IPS-15b (cell line): ENCODE measurements at regions not wholly inside any gene's neighbourhood (a gene's known extent, or its start where the extent isn't known, plus 50 kb on each side); places are given as distances from the start of the nearest gene placed in this dataset.
"Not testable (repeated sequence)": the region's sequence is repeated elsewhere in the genome, so short reads cannot be mapped to it uniquely, and the experiment has no call there.

Experiments used
- H3K27me3 ChIP-seq: one replicate; pipeline ENCODE4 v1.6.1; 2013; ENCODE audit warnings: low read length; ENCODE audit not compliant: control insufficient read depth, insufficient read depth
- H3K36me3 ChIP-seq: one replicate; pipeline ENCODE4 v1.6.1; 2013; ENCODE audit warnings: low read length; ENCODE audit not compliant: control insufficient read depth, insufficient read depth
- H3K4me1 ChIP-seq: one replicate; pipeline ENCODE4 v1.6.1; 2013; ENCODE audit warnings: mild to moderate bottlenecking, low read length; ENCODE audit not compliant: control insufficient read depth, insufficient read depth
- H3K4me3 ChIP-seq: one replicate; pipeline ENCODE4 v1.5.1; 2013; ENCODE audit warnings: low read depth, low read length
- H3K9ac ChIP-seq: one replicate; pipeline ENCODE4 v1.6.1; 2013; ENCODE audit warnings: low read depth, mild to moderate bottlenecking, low read length
- H3K9me3 ChIP-seq: one replicate; pipeline ENCODE4 v1.6.1; 2013; ENCODE audit warnings: mild to moderate bottlenecking, low read length; ENCODE audit not compliant: control insufficient read depth, insufficient read depth

DNA sequence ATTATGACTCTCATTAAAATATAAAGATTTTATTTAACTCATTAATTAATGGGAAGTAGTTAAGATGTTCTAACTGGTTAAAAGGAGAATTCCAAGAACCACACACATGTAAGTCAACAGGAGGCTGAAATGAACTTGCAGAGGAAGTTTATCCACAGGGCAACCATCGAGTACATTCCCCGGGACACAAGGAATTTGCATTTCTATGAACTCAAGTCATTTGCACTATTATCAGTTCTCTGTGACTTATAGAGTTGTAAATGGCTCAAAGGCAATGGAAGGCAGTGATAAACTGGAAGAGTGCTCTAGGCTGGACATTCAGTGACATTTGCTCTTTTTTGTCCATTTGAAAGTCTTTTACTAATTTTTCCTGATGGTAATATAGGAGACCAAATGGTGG is 97.4 kb downstream of the SNX5 start:
- Histone ChIP-seq H3K4me3 (no peak overlapping the region), H3K27me3 (no peaks in the 10 kb centered on the region), H3K36me3 (no peaks in the 10 kb centered on the region), H3K4me1 (peaks cover 23% of the 10 kb centered on the region), H3K9me3 (no peaks in the 10 kb centered on the region), H3K9ac (no peak overlapping the region)

DNA sequence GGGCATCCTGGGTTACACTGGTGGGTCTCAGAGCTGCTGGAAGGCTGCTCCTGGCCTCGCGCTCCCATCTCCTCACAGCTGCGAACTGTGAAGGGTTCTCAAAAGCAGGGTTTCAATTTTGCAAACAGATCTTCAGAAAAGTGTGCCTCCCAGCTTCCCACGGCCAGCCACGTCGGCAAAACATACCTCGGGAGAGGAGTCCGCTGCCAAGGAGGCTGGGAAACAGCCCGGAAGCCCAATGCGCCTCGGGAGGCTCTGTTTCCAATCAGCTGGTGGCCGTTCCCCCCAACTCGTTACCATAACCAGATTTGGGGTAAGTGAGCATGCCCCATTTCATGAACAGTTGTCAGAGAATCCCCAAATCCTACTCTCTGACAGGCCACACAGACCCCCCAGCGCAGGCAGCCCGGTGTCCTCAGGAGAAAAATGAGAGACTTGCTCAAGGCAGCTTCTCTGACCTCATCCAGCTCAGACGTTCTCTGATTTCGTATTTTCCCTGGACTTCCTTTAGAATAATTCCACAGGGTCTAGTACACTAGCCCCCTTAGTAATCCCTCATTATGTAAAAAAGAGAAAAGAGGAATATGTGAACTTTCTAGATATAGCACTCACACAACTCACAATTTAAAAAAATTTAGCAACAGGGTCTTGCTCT is 98.4 kb downstream of the SNX5 start:
- Histone ChIP-seq H3K36me3 (no peaks in the 10 kb centered on the region), H3K4me1 (peaks cover 23% of the 10 kb centered on the region), H3K9ac (no peak overlapping the region), H3K9me3 (no peaks in the 10 kb centered on the region), H3K27me3 (no peaks in the 10 kb centered on the region), H3K4me3 (no peak overlapping the region)

- Histone ChIP-seq H3K9me3 (no peaks in the 10 kb centered on the region), H3K4me1 (peaks cover 23% of the 10 kb centered on the region), H3K4me3 (no peak overlapping the region), H3K9ac (no peak overlapping the region), H3K27me3 (no peaks in the 10 kb centered on the region), H3K36me3 (no peaks in the 10 kb centered on the region)
Observed at GRCh38 chr20:17869295-17869994, 99.1 kb downstream of the SNX5 start.

DNA sequence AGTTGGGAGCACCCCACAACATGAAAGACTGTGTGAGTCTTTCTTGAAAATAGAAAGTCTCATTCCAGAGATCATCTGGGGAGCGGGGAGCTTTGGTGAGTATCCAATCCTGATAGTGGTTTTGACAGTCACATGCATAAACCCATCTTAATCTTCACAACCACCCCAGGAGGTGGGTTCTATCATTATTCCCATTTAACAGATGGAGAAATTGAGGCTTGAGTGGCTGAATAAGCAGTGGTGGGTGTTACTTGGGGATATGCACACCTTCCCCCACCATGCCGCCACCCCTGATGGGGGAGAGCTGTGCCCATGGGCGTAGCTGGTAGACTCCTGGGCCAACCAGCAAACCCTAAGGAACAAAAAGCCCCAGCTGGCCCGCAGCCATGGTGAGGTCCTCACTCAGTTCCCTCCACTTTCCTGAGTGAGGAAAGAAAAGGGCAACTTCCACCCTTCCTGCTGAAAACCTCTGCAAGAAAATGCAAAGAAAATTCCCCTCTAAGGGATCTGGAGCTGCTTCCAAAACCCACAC is 99.8 kb downstream of the SNX5 start:
- H3K9ac ChIP-seq = no peak overlapping the region
- H3K36me3 ChIP-seq = no peaks in the 10 kb centered on the region
- H3K4me1 ChIP-seq = peaks cover 23% of the 10 kb centered on the region
- H3K9me3 ChIP-seq = no peaks in the 10 kb centered on the region
- no peaks in the 10 kb centered on the region for H3K27me3 ChIP-seq
- H3K4me3 ChIP-seq = no peak overlapping the region

DNA sequence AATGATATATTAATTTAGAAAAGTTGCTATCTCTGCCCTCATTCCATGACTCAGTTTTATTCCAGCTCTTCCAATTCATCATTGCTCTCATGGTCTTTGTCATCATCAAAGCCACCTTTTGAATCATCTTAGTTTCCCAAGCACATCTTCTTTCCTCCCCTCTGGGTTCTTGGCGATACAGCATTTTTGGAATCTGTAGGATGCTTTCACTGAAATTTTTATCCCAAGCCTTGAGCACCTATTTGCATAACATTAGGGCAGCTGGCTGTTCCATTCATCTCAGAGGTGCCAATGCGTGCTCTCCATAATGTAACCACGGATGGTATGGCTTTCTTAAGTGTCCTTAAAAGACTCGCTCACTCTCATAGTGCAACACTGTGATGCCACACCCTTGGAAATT is 100.4 kb downstream of the SNX5 start:
- no peaks in the 10 kb centered on the region for H3K27me3 ChIP-seq
- H3K4me1 ChIP-seq = peaks cover 23% of the 10 kb centered on the region

DNA sequence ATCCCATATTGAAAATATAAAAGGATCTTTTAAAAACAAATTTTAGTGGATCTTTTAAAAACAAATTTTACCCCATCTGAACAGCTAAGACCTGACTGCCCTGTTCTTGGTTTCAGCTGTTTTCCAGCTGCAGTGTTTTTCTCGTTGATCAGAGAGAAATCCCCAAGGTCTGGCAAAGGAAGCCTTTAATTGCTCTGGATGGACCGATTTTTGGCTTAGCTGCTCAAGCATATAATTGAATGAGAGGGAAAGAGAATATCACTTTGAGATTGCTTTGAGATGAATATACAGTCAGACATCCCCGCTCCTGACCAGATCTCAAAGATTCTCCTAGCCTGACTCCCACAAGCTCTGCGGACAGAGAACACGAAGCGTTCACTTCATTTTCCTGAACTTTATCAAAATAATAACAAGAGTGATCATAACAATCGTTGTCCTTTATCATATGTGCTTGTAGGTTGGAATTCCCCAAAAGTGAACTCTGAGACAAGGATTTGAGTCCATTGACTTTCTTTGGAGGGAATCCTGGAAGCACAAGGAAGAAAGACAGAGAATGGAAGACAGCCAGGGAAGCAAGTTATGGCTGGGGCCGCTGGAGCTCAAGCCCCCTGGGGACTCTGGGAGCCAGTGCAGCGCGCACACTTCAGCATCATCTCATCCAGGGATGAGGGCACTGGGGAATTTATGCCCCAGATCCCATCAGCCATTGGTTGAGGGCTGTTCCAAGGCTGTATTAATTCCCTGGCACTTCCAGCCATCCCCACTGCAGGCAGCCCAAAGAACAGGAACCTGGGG is 101.3 kb downstream of the SNX5 start:
- no peaks in the 10 kb centered on the region for H3K9me3 ChIP-seq
- H3K27me3 ChIP-seq = no peaks in the 10 kb centered on the region
- H3K9ac ChIP-seq = no peak overlapping the region
- peaks cover 20% of the 10 kb centered on the region for H3K4me1 ChIP-seq
- H3K36me3 ChIP-seq = no peaks in the 10 kb centered on the region
- H3K4me3 ChIP-seq = no peak overlapping the region

More for the DNA sequence above, 100.4 kb downstream of the SNX5 start:
- H3K9me3 ChIP-seq = no peaks in the 10 kb centered on the region
- no peak overlapping the region for H3K4me3 ChIP-seq
- H3K36me3 ChIP-seq = no peaks in the 10 kb centered on the region
- H3K9ac ChIP-seq = no peak overlapping the region

- peaks cover 11% of the 10 kb centered on the region for H3K4me1 ChIP-seq
- H3K4me3 ChIP-seq = no peak overlapping the region
- no peak overlapping the region for H3K9ac ChIP-seq
- H3K36me3 ChIP-seq = no peaks in the 10 kb centered on the region
- no peaks in the 10 kb centered on the region for H3K27me3 ChIP-seq
- H3K9me3 ChIP-seq = no peaks in the 10 kb centered on the region
Observed at GRCh38 chr20:17866234-17867001, 102.2 kb downstream of the SNX5 start.

DNA sequence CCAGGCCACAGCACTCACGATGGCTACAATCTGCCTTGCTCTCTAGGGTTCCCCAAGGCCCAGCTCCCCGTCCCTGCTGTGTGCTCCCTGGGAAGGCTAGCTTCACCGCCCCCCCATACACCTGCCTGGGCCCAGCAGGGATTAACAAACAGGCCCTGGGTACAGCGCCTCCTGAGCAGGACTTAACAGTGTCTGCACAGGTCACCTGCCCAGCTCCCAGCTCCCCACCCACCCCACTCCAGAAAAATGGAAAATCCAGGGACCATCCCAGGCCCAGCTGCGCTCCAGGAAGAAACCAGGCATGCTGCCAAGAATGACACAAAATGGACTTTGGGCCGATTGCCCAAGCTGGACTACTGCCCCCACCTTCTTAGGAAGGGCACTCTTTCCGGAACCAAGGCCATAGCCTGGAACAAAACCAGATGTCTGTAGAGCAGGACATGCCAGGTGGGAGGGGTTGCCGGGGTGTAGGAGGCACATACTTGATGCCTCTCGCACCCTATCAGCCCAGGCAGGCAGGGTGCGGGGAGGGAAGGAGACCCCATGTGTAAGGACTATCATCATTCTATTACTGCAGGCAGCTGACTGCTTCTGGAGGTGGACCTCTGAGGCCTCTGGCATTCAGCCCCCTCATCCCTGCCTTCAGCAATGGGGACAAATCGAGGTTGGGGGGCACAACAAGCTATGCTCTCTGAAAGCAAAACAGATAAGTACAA is 104.9 kb downstream of the SNX5 start:
- peaks cover 6% of the 10 kb centered on the region for H3K4me1 ChIP-seq
- no peaks in the 10 kb centered on the region for H3K27me3 ChIP-seq
- no peaks in the 10 kb centered on the region for H3K9me3 ChIP-seq
- no peaks in the 10 kb centered on the region for H3K36me3 ChIP-seq
- no peak overlapping the region for H3K4me3 ChIP-seq
- H3K9ac ChIP-seq = no peak overlapping the region

- Histone ChIP-seq H3K36me3 (no peaks in the 10 kb centered on the region), H3K4me1 (peaks cover under 1% of the 10 kb centered on the region), H3K9me3 (no peaks in the 10 kb centered on the region), H3K4me3 (no peak overlapping the region), H3K27me3 (no peaks in the 10 kb centered on the region), H3K9ac (no peak overlapping the region)
Observed at GRCh38 chr20:17863209-17863576, 105.4 kb downstream of the SNX5 start.

GRCh38 chr20:17862171-17862570 is 106.4 kb downstream of the SNX5 start:
- no peaks in the 10 kb centered on the region for H3K36me3 ChIP-seq
- no peaks in the 10 kb centered on the region for H3K27me3 ChIP-seq
- H3K9me3 ChIP-seq = no peaks in the 10 kb centered on the region
- H3K4me1 ChIP-seq = no peaks in the 10 kb centered on the region
- no peak overlapping the region for H3K9ac ChIP-seq
- H3K4me3 ChIP-seq = no peak overlapping the region

DNA sequence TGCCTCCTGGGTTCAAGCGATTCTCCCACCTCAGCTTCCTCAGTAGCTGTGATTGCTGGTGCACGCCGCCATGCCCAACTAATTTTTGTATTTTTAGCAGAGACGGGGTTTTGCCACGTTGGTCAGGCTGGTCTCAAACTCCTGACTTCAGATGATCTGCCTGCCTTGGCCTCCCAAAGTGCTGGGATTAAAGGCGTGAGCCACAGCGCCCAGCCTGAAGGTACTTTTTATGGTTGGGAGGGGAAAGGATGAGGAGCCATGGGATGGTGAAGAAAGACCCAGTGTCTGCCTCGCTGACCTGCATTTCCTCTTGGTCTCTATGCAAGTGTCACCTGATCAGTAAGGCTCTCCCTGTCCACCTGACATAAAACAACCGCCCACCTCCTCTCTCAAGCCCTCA is 107.0 kb downstream of the SNX5 start:
- H3K27me3 ChIP-seq, H3K36me3 ChIP-seq, H3K4me1 ChIP-seq, H3K9me3 ChIP-seq, H3K4me3 ChIP-seq, H3K9ac ChIP-seq: not testable (repeated sequence)
